HG03097 (cell line): ENCODE measurements at regions not wholly inside any gene's neighbourhood (a gene's known extent, or its start where the extent isn't known, plus 50 kb on each side); places are given as distances from the start of the nearest gene placed in this dataset.

Source experiments
- ATAC-seq: cut with Tn5 transposase; IDR thresholded peaks from one replicate; pipeline ENCODE4 v1.9.1; 2021; ENCODE audit not compliant: unreplicated experiment, low FRiP score

DNA sequence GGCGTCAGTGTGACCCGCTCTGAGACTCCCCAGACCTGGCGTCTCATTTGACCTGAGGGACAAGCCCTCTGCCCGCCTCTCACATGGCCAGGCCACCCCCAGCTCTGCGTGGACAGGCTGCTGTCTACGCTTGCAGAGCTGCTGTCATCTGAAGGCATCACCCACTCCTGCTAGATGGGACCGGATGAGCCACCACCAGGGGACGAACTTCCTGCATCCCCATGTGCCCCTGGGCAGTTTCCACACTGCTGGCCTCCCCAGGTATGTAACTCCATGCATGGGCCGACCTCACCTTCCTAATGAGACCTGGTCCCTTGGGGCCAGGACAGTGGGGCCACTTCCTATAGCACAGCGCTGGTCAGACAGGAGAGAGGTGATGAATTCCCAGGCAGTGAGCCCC is 121.5 kb downstream of the PSMG1 start:
- no peak for ATAC-seq

DNA sequence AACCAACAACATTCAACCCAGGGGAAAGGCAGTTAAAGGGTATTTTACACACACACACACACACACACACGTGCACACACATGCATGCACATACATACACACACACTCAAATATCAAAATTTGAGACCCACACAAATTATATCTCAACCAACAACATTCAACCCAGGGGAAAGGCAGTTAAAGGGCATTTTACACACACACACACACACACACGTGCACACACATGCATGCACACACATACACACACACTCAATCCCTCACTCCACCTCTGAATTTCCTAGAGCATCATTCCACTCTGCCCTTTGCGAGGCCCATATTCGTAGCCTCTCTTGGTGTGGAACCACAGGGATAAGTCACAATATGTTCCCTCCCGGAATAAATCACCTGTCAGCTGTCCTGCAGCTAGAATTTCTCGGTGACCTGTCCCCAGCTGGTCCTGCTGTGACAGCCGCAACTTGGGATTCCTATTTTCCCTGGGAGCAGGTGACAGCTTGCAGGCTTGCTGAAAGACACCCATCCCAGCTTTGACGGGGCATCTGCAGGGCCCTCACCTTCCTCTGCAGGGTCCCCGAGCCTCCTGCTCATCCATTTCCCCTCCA is 122.7 kb downstream of the PSMG1 start:
- no peak for ATAC-seq

DNA sequence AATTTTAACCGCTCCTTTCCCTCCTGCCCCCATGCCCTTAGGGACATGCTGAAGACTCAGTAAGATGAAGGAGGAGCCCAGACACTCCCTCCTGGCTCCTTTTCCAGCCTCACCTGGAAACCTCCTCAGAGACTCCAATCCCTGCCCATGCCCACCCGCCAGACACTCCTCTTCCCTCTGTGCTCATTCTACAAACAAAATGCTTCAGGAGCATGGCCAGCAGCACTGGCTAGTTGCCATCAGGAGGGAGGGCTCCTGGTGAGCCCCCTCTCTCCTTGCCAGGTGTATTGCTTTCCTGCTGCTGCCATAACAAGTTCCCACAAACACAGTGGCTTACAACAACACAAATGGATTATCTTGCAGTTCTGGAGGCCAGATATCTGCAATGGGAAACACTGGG is 126.1 kb downstream of the PSMG1 start:
- no peak for ATAC-seq

DNA sequence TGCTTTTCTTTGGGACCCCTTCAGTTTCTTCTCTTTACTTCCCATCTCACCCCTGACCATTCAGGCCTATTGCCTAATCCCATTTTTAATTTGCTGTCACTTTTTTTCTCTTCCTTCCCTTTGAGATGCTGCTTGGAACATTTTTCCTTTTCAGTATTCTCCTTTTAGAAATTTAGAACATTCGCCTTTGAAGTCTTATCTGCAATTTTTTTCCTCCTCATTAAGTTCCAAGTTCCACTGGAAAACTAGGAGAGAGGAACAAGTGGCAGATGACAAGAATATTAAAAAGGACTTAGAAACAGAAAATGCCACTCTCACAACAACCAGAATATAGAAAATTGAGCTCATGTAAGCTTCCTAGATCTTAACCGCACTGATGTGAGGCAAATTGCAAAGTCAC is 126.6 kb downstream of the PSMG1 start:
- no peak for ATAC-seq

DNA sequence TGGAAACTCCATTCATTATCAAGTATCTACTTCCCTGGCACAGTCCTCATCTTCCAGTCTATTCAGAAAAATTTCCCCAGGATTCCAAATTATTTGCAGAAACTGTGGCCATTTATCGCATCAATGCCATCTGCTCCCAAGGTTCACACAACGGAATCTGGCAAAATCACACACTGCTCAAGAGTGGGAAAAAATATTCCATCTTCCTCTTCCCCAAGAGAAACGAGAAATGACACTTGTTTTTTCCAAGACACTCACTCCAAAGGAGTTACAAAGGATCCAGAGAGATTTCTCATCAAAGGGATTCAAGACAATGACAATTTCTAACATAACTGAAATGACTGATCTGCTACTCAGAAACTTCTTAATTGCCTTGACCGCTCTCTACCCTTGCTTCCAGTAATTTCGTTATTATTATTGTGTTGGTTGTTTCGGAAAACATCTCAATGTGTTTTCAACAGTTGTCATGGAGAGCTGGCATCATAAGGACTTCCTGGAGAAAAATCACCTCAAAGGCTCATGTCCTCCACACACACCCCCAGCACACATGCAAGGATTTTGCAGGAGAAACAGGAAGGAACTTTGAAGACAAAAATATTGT is 128.0 kb downstream of the PSMG1 start:
- ATAC-seq: no peak

DNA sequence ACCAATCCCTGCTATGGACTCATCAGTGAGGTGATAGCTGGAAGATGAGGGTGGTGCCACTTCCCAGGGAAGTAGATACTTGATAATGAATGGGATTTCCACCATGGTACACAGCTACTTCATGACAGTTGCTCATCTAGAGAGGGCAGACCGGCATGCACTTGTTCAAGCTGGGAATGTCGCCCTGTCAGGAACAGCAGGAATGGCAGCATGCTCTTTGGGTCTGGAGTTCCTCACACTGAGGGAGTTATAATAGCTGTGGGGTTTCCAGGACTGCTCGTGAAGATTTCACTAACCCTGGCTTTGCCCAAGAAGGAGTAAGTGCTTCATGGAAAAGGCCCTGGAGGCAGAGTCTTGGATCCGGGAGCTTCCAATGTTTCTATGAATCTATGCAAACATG is 129.2 kb downstream of the PSMG1 start:
- ATAC-seq: no peak

DNA sequence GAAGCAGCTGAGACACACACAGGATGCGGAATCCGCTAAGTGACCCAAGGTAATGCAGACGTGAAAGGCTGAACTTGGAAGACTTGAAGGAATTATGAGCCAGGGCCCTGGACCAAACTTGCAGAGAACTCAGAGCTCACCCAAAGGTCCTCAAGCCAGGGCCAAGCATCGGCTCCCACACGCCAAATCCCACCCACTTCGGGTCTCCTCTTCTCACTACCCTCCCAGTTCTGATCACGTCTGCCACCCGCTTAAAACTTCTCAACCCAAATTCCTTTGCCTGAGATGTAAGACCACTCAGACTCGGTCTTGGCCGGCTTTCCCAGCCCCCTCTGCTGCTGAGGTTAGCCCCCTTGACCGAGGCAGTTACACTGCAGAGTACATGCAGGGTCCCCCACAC is 130.1 kb downstream of the PSMG1 start:
- no peak for ATAC-seq

DNA sequence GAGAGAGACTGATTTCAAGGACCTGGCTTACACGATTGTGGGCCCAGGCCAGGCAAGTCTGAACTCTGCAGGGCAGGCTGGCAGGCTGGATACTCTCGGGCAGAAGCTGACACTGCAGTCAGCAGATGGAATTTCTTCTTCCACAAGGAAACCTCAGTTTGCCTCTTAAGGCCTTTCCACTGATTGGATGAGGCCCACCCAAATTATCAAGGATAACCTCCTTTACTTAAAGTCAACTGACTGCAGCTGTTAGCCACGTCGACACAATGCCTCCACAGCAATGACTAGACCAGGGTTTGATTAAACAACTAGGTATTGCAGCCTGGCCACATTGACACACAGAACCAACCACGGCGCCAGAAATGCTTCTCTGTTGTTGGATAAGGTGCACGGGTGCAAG is 130.5 kb downstream of the PSMG1 start:
- ATAC-seq: no peak

DNA sequence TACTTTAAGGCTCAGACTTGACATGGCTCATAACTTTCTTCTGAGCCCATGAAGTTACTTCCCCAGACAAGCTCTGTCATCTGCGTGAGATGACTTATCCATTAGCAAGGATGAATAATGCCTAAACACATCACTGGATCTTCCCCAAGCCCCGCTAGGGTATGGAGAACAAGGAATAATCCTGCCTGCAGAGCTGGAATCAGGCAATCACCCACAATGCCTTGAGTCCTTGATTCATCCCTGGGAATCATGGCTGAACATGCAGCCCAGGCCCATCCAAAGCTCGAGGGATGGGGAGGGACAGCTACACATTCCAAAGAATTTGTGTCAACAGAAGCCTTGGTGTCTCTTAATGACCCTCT is 131.7 kb downstream of the PSMG1 start:
- no peak for ATAC-seq

DNA sequence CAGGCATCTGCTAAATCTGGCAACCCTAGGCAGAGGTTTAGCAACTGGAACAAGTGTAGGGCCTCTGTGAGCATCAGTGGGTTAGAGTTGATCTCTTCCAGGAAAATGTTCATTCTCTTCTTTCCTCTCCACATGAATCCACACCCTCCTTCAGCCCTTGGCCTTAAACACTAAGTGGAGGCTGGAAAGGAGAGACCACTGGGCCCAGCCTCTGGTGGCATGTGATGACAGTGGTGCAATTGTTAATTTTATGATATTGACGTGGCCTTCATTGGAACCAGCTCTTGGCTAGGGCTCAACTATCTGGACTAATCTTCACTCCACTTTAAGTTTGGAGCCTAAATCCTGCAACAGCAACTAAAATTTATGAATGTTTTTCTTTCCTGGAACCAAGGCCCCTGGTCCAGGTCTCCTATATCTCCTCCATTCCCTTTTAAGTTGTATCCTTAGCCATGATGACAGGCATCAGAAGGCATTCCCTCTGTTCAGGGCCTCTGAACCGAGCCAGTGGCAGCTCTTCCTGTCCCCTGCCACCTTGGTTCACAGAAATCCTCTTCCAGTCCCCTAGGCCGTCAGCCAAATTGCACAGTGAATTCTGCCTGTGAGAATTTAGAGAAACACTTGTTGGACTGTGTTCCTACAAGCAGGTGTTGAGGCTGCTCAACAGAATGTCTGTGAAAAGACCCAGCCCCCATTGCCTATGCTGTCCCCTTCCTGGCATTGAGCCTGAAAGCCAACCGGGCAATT is 132.2 kb downstream of the PSMG1 start:
- ATAC-seq: no peak

DNA sequence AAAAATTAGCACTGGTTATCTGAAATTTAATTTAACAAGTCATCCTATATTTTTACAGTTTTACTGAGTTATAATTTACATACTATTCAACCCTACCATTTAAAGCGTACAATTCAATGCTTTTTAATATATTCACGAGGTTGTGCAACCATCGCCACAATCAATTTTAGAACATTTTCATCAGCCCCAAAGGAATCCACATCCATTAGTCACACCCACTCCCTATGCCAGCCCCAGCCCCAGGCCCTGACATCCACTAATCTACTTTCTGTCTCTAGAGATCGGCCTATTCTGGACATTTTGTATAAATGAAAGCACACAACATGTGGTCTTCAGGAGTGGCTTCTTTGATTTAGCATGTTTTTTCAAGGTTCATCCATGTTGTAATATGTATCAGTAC is 134.7 kb downstream of the PSMG1 start:
- ATAC-seq: no peak

DNA sequence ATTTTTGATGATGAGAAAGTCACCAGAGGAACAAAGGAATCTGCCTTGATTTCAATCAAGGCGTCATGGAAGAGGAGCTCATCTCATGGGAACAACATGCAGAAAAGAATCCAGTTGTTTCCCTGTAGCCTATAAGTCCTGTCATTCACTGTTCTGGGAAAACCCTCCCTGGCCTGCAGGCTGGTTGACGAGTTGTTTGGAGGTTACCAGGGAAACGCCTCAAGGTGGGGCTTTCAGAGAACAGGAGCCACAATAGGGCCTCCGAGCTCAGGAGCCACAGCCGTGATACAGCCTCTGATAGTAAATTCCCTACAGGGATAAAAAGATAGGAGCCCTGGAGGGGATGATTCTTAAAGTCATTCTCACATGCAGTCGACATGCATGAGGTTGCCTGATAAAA is 135.2 kb downstream of the PSMG1 start:
- no peak for ATAC-seq

DNA sequence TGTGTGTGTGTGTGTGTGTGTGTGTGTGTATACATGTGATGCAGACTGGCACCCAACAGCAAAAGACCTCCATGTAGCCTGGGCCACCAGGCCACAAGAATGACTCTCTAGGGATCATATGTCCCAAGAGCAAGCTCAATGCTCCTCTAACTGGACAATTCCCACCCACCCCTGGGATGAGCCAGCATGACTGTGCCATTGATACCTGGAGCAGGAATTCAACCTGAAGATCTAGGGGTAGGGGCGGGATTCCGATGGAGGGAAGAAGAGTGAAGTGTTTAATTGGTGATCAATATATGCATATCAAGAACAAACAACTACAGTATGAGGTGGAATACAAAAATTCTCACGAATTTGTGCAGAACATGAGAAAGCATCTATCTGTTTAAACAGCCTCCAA is 136.2 kb downstream of the PSMG1 start:
- ATAC-seq: no peak

DNA sequence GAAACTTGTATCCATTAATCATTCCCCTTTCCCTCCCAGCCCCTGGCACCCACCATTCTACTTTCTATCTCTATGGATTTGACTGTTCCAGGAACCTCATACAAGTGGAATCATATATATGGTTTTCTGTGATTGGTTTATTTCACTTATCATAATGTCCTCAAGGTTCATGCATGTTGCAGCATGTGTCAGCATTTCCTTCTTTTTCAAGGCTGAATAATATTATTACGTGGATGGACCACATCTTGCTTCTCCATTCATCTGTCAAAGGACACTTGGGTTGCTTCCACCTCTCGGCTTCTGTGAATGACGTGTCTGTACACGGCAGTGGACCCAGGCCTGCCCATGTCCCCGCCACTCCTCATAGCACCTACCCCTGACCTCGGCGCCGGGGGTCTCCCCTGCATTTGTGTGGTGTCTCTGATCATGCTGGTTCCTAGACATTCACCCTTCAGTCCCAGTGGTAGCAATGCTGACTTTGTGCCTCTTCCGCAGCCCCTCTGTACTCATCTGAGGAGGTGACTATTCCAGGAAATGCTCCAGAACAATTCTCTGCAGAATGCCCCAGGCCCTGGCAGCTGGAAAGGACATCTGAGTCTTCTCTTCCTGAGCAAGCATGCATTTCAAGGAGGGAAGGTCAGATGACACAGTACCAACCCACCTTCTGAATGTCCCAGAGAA is 136.9 kb downstream of the PSMG1 start:
- ATAC-seq: no peak

DNA sequence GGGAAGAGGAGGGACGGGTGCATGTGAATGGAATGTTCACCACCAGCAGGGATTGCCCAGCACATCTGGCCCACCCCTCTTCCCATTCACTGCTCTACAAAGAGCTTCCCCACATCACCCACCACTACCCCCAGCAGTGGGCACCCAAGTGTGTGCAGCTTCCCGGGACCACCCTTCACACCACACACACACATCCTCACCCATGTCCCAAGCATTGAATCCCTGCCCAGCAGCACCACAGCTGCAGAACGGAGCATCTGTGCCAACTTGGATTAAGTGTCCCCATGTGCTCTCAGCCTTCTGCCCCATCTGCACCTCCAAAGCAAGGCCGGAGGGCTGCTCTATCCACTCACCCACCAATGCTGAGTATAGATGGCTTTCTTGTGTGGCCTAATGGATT is 141.4 kb downstream of the PSMG1 start:
- no peak for ATAC-seq

DNA sequence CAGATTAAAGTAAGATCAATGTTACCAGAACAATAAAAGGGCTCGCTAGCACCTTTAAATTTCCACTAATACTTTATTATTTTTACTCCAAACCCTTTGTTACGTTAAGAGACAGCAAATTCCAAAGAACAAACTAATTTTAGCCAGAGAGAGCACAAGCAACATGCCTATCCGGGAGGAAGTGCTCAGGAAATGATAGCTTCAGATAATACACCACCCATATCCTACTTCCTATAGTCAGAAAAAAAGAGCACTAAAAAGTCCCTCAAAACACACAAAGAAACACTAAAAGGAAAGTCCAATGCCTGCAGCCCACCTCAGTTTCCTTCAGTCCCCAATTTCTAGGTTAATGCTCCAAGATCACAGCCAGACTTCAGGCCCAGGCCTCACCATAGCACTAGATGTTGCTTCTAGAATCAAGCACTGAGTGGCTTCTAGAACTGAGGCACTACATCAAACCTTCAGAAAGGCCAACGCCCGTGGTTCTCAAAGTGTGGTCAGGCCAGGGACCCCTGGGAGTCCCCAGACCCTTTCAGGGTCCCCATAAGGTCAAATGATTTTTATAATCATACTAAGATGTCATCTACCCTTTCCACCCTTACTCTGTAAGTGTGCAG is 142.6 kb downstream of the PSMG1 start:
- no peak for ATAC-seq

DNA sequence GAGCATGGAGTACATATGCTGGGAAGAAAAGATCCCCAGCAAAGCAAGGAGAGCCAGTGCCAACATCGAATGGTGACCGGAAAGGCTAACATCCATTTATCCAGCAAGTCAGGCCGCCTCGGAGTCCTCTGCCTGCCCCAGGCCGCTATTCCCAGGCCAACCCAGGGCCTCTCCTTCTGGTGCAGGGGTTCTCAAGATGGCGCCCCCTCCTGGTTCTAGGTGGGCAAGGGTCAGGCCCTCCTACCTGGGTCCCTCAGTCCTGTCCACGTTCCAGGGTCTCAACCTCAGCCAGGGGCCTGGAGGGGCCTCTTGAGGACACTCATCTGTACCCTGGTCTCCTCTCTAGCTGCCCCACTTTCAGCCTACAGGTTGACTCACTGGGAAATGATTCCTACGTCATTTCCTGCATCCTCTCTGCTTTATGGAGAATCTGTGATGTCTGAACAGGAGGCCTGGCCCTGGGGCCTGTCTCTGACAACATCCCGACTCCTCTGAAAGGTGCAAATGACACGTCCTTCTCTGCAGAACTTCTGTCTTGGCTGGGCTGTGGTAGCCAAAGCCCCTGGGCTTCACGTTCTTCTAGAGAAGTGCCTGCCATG is 145.3 kb downstream of the PSMG1 start:
- ATAC-seq: no peak

DNA sequence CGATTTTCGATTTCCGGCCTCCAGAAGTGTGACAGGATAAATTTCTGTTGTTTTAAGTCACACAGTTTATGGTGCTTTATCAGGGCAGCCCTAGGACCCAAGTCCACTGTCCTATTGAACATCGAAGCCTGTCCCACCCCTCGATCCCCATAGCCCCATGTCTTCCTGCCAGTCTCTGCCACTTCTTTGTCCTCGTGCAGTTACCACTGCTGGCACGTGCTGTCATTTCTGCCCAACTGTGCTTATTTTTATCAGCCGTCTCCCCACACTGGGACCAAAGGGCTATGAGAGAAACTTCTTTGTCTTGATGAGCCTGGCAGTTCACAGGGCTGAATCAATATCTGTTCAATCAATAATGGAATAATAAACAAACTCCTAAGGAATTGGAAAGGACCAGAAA is 146.7 kb downstream of the PSMG1 start:
- ATAC-seq: no peak

DNA sequence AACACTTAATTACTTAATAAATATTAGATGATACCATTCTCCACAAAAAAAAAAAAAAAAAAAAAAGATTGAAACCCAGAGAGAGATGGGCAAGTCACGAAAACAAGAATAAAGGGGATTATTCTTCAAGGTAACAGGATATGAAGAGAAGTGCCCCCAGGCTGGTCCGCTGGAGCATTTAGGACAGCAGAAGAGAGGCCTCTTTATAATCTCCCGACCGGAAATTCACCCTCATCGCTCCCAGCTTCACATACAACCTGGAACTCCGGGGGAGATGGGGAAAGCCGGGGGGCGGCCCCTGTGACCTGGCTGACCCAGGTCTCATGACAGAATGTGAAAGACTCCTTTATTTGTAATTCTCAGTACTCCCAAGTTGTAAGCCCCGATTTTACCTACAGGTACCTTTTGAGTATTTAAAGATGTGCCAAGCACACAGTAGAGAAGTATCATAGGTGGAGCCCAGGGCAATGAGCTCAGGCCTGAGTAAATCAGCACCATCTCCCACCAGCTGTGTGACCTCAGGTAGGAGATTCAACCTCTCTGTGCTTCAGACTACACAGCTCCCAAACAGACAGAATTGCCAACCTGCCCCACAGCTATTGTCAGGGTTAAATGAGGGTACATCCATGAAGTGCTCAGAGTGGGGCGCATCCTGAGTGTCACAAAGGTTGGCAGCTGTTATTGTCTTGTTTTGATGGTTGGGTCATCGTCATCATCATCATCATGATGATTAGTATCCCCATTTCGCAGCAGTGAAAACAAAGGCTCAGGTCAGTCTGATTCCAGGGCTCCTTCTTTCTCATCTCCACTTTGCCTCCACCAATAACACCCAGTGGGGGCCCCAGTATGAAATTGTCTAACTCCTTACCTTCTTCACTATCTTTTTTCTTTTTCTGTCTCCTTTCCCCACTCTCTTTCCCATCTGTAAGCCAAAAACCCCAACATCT is 148.4 kb downstream of the PSMG1 start:
- no peak for ATAC-seq
